ENCODE measurements at regions not wholly inside any gene's neighbourhood (a gene's known extent, or its start where the extent isn't known, plus 50 kb on each side); places are given as distances from the start of the nearest gene placed in this dataset.

DNA sequence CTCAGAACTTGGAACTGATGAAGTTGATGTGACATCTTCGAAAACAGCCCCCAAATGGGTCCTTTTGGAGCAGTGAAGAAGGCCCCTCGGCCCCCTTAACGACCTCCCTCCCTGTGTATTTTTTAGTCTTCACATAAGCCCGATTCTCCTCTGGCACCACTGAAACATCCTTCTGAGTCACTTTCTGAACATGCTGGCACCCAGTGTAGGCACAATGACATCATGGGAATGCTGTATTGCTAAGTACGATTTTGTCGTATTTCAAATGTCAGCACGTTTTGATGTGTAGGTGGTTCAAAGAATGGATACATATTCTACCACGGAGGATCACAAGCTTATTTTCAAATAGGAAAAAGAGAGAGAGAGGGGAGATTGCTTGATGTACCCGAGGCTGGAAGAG is 111.7 kb upstream of the RIOK3 start:
- TF ChIP-seq ZNF274 (IDR thresholded peaks at IDR 0.05; ENCODE audit: low read depth, low read length) (no peak), YY1 (IDR thresholded peaks at IDR 0.05; ENCODE audit: insufficient read depth, insufficient read length) (no peak)

Data from NT2/D1 (cell line).